ENCODE measurements at regions not wholly inside any gene's neighbourhood (a gene's known extent, or its start where the extent isn't known, plus 50 kb on each side); places are given as distances from the start of the nearest gene placed in this dataset.

GRCh38 chr2:397521-397920 lies 109.6 kb upstream of the ALKAL2 start:
- DNase-seq (ENCODE audit: extremely low read depth, low read depth): no peak
- TF ChIP-seq CTCF (IDR thresholded peaks at IDR 0.05; ENCODE audit: low read depth, low read length): no peak

- no peak for DNase-seq (ENCODE audit: extremely low read depth, low read depth)
- no peak for TF ChIP-seq CTCF (IDR thresholded peaks at IDR 0.05; ENCODE audit: low read depth, low read length)
These were observed 109.0 kb upstream of the ALKAL2 start for GRCh38 chr2:396903-397302.

GRCh38 chr2:395886-396285 lies 108.0 kb upstream of the ALKAL2 start:
- DNase-seq (ENCODE audit: extremely low read depth, low read depth): no peak
- no peak for TF ChIP-seq CTCF (IDR thresholded peaks at IDR 0.05; ENCODE audit: low read depth, low read length)

- no peak for DNase-seq (ENCODE audit: extremely low read depth, low read depth)
- no peak for TF ChIP-seq CTCF (IDR thresholded peaks at IDR 0.05; ENCODE audit: low read depth, low read length)
These were observed 106.1 kb upstream of the ALKAL2 start for GRCh38 chr2:393711-394696.

- no peak for DNase-seq (ENCODE audit: extremely low read depth, low read depth)
- no peak for TF ChIP-seq CTCF (IDR thresholded peaks at IDR 0.05; ENCODE audit: low read depth, low read length)
These were observed 105.0 kb upstream of the ALKAL2 start for GRCh38 chr2:392926-393280.

GRCh38 chr2:392181-392925 lies 104.5 kb upstream of the ALKAL2 start:
- no peak for TF ChIP-seq CTCF (IDR thresholded peaks at IDR 0.05; ENCODE audit: low read depth, low read length)
- DNase-seq (ENCODE audit: extremely low read depth, low read depth): no peak

- no peak for DNase-seq (ENCODE audit: extremely low read depth, low read depth)
- TF ChIP-seq CTCF (IDR thresholded peaks at IDR 0.05; ENCODE audit: low read depth, low read length): no peak
These were observed 103.8 kb upstream of the ALKAL2 start for GRCh38 chr2:391696-392095.
